GM23338 (cell line): ENCODE measurements at regions not wholly inside any gene's neighbourhood (a gene's known extent, or its start where the extent isn't known, plus 50 kb on each side); places are given as distances from the start of the nearest gene placed in this dataset.

Experiments
- CTCF ChIP-seq, 2 experiments: fragments of 200-600 bp in 1 of 2; sonication (generic) in 1 of 2; conservative IDR thresholded peaks; 2 replicates each; pipeline versions ENCODE4 v1.5.1 to v1.6.1; 2016 to 2017; ENCODE audit warnings: antibody characterized with exemption in 2 of 2, low read depth in 2 of 2, mild to moderate bottlenecking in 2 of 2, moderate library complexity in 1 of 2
- ETS1 ChIP-seq: IDR thresholded peaks from 2 replicates; pipeline ENCODE4 v1.6.1; 2016; ENCODE audit warnings: antibody characterized with exemption
- EZH2 ChIP-seq: fragments of 200-600 bp; sonication (generic); IDR thresholded peaks from one replicate; pipeline ENCODE4 v1.8.0; 2017; ENCODE audit warnings: antibody characterized with exemption, mild to moderate bottlenecking, low read depth; ENCODE audit not compliant: unreplicated experiment
- EZH2phosphoT487 ChIP-seq: fragments of 200-600 bp; sonication (generic); IDR thresholded peaks from one replicate; pipeline ENCODE4 v1.8.1; 2018; ENCODE audit warnings: antibody characterized with exemption; ENCODE audit not compliant: unreplicated experiment
- JUNB ChIP-seq: IDR thresholded peaks from one replicate; pipeline ENCODE4 v1.6.1; 2016; ENCODE audit warnings: antibody characterized with exemption; ENCODE audit not compliant: unreplicated experiment
- POLR2AphosphoS5 ChIP-seq: IDR thresholded peaks from 2 replicates; pipeline ENCODE4 v1.6.1; 2016; ENCODE audit warnings: antibody characterized with exemption, low read depth
- REST ChIP-seq: IDR thresholded peaks from one replicate; pipeline ENCODE4 v1.6.1; 2018; ENCODE audit warnings: antibody characterized with exemption; ENCODE audit not compliant: unreplicated experiment
- STAT1 ChIP-seq: IDR thresholded peaks from one replicate; pipeline ENCODE4 v1.6.1; 2016; ENCODE audit warnings: antibody characterized with exemption; ENCODE audit not compliant: unreplicated experiment
- ZNF462 ChIP-seq: fragments of 250-450 bp; sonication (Bioruptor Pico); IDR thresholded peaks from 2 replicates; pipeline ENCODE4 v1.5.0; 2020; ENCODE audit warnings: mild to moderate bottlenecking, moderate library complexity

- TF ChIP-seq CTCF (conservative IDR thresholded peaks at IDR 0.05; ENCODE audit: low read depth in 2 of 2) (no peak), REST (no peak), POLR2AphosphoS5 (no peak), STAT1 (no peak), EZH2 (no peak), JUNB (no peak), ETS1 (no peak), EZH2phosphoT487 (no peak), ZNF462 (CRISPR knock-in tag) (no peak)
Measured at GRCh38 chr6:63486196-63486595, 86.1 kb upstream of the LOC128125822 start.
